NCI-H345 treated with DMSO at 0.1 percent for 48 hours (cell line): ENCODE measurements at regions not wholly inside any gene's neighbourhood (a gene's known extent, or its start where the extent isn't known, plus 50 kb on each side); places are given as distances from the start of the nearest gene placed in this dataset.
"Not testable (repeated sequence)": the region's sequence is repeated elsewhere in the genome, so short reads cannot be mapped to it uniquely, and the experiment has no call there.

Source experiments
- DNase-seq: peaks from one replicate; lab custom pipeline; 2025; ENCODE audit not compliant: unreplicated experiment; lab: John Stamatoyannopoulos, UW

DNA sequence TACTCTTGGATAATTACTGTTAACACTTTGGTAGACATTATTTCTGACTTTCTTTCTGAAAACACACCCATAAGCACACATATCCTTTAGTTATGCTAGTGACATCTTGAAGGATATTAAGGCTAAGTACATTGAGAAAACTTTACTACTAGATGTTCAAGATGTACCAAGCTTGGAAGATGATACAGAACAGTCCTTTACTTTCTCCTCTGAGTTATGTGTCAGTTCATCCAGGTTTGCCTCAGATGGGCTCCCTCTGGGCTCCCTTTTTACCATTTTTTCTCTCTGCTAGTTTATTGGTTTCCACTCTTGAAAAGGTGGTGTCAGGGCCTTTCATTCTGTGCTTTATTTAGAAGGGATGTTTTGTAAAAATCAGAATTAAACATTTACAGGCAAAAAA is 172.3 kb downstream of the S1PR1 start:
- no peak for DNase-seq

GRCh38 chr1:101410048-101410878 is 173.4 kb downstream of the S1PR1 start:
- DNase-seq = no peak

DNA sequence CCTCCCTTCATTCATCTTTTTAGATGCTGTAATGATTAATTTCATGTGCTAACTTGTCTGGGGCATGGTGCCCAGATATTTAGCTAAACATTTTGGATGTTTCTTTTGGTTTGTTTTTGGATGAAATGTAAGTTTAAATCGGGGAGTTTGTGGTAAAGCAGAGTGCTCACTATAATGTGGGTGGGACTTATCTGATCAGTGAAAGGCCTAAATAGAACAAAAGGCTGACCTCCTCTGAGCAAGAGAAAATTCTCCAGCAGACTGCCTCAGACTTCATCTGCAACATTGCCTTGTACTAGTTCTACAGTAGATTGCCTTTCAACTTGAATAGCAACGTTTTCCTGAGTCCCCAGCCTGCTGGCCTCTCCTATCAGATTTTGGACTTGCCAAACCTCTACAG is 183.6 kb downstream of the S1PR1 start:
- no peak for DNase-seq

DNA sequence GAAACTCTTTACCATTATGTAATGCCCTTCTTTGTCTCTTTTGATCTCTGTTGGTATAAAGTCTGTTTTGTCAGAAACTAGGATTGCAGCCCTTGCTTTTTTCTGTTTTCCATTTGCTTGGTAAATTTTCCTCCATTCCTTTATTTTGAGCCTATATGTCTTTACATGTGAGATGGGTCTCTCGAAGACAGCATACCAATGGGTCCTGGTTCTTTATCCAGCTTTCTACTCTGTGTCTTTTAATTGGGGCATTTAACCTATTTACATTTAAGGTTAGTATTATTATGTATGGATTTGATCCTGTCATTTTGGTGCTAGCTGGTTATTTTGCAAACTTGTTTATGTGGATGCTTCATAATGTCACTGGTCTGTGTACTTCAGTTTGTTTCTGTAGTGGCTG is 191.3 kb downstream of the S1PR1 start:
- DNase-seq = not testable (repeated sequence)

DNA sequence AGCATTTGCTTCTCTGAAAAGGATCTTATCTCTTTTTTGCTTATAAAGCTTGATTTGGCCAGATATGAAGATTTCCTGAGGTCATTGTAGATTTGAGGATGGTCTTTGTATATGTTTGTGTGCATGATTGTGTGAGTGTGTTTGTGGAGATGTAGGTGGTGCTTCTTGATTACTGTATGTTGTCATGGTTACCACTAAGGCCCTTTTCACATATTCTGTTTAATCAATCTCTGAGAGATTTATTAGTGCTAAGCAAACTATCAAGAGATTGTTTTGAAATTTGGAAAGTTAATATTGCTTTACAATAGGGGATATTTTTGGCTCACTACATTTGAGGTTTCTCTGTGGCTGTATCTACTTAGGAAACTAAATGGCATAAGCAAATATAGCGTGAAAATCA is 191.7 kb downstream of the S1PR1 start:
- DNase-seq = no peak

- peak; percentile 76 for DNase-seq
Measured at GRCh38 chr1:101431956-101432510, 195.2 kb downstream of the S1PR1 start.

DNA sequence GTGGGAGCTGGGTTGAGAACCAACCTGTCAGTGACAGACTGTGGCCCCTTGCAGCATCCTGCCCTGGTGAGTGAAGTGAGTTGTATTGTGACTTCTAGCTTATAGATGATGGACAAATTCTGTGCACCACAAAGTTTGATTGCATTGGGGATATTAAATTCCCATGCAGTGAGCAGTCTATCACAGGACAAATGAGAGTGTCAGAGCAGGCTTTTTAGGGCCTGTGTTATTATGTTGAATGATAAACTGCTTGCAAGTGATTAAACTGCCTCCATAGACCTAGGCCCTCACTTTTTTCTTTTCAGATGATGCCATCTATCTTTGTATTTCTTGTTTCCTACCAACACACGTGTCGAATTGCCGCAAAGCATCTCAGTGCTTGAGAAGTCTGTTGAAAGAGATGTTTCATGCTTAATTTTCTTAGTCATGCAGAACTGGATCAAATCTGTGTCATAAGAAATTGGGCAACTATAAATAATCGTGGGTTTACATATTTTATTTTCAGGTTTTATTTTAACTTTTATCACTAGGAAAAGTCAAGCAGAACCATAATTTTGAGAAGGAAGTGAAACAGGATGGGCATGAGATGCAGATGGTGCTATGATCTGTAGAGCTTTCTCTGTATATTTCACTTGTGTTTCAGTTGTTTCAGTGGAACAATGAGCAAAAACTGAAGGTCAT is 199.2 kb downstream of the S1PR1 start:
- no peak for DNase-seq

GRCh38 chr1:101437800-101438199 is 201.0 kb downstream of the S1PR1 start:
- DNase-seq = no peak

DNA sequence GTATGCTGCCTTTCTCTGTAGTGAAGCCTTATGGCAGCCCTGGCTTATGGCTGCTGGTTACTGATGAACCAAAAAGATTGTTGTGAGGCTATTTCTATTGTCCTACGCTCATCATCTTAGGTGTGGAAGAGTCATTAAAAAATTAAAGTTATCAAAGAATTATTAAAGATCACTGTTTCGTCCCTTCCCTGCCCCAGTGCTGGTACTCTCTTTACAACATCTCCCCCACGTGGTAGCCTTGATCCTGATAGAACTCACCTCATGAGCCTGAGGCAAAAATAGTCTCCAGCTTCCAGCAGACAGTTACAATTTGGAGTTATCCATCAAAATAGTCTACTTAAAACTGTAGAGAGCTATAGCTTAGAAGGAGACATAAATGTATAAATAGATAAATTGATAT is 201.5 kb downstream of the S1PR1 start:
- no peak for DNase-seq

GRCh38 chr1:101440485-101440884 is 203.7 kb downstream of the S1PR1 start:
- no peak for DNase-seq

DNA sequence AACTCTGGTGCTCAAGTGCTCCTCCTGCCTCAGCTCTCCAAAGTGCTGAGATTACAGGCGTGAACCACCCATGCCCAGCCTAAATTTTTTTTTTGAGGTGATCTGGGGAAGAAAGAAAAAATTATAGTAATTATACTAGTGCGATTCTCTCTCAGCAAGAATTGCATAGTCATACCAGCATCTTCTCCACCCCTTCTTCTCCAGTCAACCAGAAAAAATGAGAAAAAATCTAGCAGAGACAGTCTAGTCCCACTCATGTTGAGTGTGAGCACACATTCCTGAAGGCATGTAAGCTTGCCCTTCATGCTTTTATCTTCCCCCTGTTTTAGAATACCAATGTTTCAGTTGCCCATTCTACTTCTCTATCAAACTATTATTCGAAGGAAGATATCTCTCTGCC is 207.6 kb downstream of the S1PR1 start:
- DNase-seq = no peak

GRCh38 chr1:101444873-101445618 is 208.2 kb downstream of the S1PR1 start:
- DNase-seq = no peak

GRCh38 chr1:101448018-101448417 is 211.2 kb downstream of the S1PR1 start:
- DNase-seq = no peak

DNA sequence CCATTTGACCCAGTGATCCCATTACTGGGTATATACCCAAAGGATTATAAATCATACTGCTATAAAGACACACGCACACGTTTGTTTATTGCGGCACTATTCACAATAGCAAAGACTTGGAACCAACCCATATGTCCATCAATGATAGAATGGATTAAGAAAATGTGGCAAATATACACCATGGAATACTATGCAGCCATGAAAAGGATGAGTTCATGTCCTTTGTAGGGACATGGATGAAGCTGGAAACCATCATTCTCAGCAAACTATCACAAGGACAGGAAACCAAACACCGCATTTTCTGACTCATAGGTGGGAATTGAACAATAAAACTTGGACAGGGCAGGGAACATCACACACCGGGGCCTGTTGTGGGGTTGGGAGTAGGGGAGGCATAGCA is 213.9 kb downstream of the S1PR1 start:
- DNase-seq = not testable (repeated sequence)

- DNase-seq = no peak
Measured at GRCh38 chr1:101451888-101452287, 215.1 kb downstream of the S1PR1 start.

DNA sequence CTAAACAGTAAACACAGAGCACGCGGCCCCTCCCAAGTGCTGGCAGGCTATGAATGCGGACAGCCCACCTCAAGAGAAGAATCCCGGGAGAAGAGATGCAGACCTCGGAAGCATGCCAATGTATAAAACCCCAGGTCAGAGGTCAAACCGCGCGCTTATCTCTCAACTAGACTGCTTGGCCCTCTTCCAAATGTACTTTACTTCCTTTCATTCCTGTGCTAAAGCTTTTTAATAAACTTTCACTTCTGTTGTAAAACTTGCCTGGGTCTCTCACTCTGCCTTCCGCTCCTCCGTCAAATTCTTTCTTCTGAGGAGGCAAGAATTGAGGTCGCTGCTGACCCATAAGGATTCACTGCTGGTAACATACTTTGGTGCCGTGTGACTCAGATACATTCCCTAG is 216.0 kb downstream of the S1PR1 start:
- DNase-seq = no peak

GRCh38 chr1:101453844-101454243 is 217.0 kb downstream of the S1PR1 start:
- DNase-seq = no peak

DNA sequence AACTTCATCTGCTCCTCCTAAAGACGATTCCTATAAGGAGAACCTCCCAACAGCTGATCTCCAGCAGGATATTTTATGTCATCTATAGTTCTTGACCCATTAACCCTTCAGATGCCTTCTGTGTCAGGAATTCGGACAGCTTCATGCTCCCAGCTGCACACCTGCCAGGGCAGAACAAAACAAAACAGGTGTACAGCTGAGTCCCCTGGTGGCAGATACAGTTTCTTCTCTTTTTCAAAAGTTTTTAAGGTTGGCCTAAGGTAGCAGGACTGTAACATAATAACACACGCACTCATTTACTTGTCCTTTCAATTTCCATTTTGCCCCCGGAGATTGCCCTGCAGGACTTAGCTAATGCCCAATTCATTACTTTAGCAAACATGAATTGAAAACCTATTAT is 218.3 kb downstream of the S1PR1 start:
- no peak for DNase-seq

GRCh38 chr1:101460739-101461138 is 223.9 kb downstream of the S1PR1 start:
- peak; percentile 41 for DNase-seq

DNA sequence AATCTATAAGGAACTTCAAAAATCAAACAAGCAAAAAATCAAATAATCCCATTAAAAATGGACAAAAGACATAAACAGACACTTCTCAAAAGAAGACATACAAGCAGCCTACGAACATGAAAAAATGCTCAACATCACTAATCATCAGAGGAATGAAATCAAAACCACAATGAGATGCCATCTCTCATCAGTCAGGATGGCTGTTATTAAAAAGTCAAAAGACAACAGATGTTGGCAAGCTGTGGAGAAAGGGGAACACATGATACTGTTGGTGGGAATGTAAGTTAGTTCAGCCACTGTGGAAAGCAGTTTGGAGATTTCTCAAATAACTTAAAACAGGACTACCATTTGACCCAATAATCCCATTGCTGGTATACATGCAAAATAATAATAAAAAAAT is 226.4 kb downstream of the S1PR1 start:
- DNase-seq = no peak

GRCh38 chr1:101465941-101466340 is 229.1 kb downstream of the S1PR1 start:
- DNase-seq = no peak
